PC-3 (cell line): ENCODE measurements at regions not wholly inside any gene's neighbourhood (a gene's known extent, or its start where the extent isn't known, plus 50 kb on each side); places are given as distances from the start of the nearest gene placed in this dataset.
"Not testable (repeated sequence)": the region's sequence is repeated elsewhere in the genome, so short reads cannot be mapped to it uniquely, and the experiment has no call there.

Experiments
- ATAC-seq: fragments of 200-7000 bp; cut with Tn5 transposase; 2 replicates; pipeline ENCODE4 v1.9.1; 2020; ENCODE audit warnings: mild to moderate bottlenecking, moderate library complexity
- BruUV-seq: library from RNA; stranded (reverse); fragments of 400-500 nt; replicated peaks from 2 replicates; lab custom pipeline; 2021; lab: Mats Ljungman, UMichigan
- CTCF ChIA-PET: fragments of 300-600 bp; sonication (Branson Sonifier 250); formaldehyde crosslinking; loops from one replicate; lab custom pipeline; 2022; ENCODE audit warnings: antibody characterized with exemption; lab: Charles Lee
- POLR2A ChIA-PET: fragments of 300-600 bp; sonication (Branson Sonifier 250); formaldehyde crosslinking; loops from one replicate; lab custom pipeline; 2022; ENCODE audit warnings: antibody characterized with exemption; ENCODE audit not compliant: unreplicated experiment; lab: Charles Lee
- DNase-seq: peaks from one replicate; pipeline ENCODE4 v3.0.0-alpha.2; 2015
- H2AFZ ChIP-seq: fragments of 300-600 bp; sonication (generic); 2 replicates; pipeline ENCODE4 v1.6.0; 2016; ENCODE audit warnings: antibody characterized with exemption, low read length
- H3F3A ChIP-seq: fragments of 300-600 bp; sonication (generic); one replicate; pipeline ENCODE4 v1.6.0; 2017; ENCODE audit warnings: antibody characterized with exemption, low read length, control low read depth, mild to moderate bottlenecking; ENCODE audit not compliant: unreplicated experiment
- H3K27ac ChIP-seq: fragments of 300-600 bp; sonication (generic); 2 replicates; pipeline ENCODE4 v1.5.1; 2016; ENCODE audit warnings: mild to moderate bottlenecking, low read length
- H3K27me3 ChIP-seq: fragments of 300-600 bp; sonication (generic); 2 replicates; pipeline ENCODE4 v1.6.1; 2016; ENCODE audit warnings: low read length, mixed read lengths
- H3K36me3 ChIP-seq: fragments of 300-600 bp; sonication (generic); 2 replicates; pipeline ENCODE4 v1.6.1; 2016; ENCODE audit warnings: low read depth, mixed run types, low read length, mixed read lengths
- H3K4me1 ChIP-seq: fragments of 300-600 bp; sonication (generic); 2 replicates; pipeline ENCODE4 v1.5.1; 2016; ENCODE audit warnings: low read length; ENCODE audit not compliant: insufficient read depth
- H3K4me2 ChIP-seq: fragments of 300-600 bp; sonication (generic); 2 replicates; pipeline ENCODE4 v1.6.0; 2016; ENCODE audit warnings: low read length
- H3K4me3 ChIP-seq: fragments of 300-600 bp; sonication (generic); 2 replicates; pipeline ENCODE4 v1.5.1; 2016; ENCODE audit warnings: mild to moderate bottlenecking, low read length, mixed read lengths
- H3K79me2 ChIP-seq: fragments of 300-600 bp; sonication (generic); 2 replicates; pipeline ENCODE4 v1.6.1; 2017; ENCODE audit warnings: low read length, mixed read lengths
- H3K9ac ChIP-seq: fragments of 300-600 bp; sonication (generic); 2 replicates; pipeline ENCODE4 v1.6.0; 2016; ENCODE audit warnings: mild to moderate bottlenecking, low read length
- H3K9me2 ChIP-seq: fragments of 300-600 bp; sonication (generic); replicated peaks from 2 replicates; pipeline ENCODE4 v1.6.1; 2016; ENCODE audit warnings: mixed run types, low read length, mixed read lengths
- H3K9me3 ChIP-seq: fragments of 300-600 bp; sonication (generic); 2 replicates; pipeline ENCODE4 v1.6.1; 2016; ENCODE audit warnings: low read length, mixed read lengths
- H4K20me1 ChIP-seq: fragments of 300-600 bp; sonication (generic); 2 replicates; pipeline ENCODE4 v1.6.1; 2016; ENCODE audit warnings: low read length, mixed read lengths
- EZH2 ChIP-seq: fragments of 300-600 bp; sonication (generic); IDR thresholded peaks from one replicate; pipeline ENCODE4 v1.6.1; 2017; ENCODE audit warnings: antibody characterized with exemption, mild to moderate bottlenecking, low read length; ENCODE audit not compliant: unreplicated experiment
- EZH2phosphoT487 ChIP-seq: fragments of 300-600 bp; sonication (generic); IDR thresholded peaks from 2 replicates; pipeline ENCODE4 v1.6.1; 2018; ENCODE audit warnings: mild to moderate bottlenecking, antibody characterized with exemption, low read length, borderline replicate concordance
- intact Hi-C: fragments of 100-400 bp; cut with micrococcal nuclease; formaldehyde crosslinking; loops from 2 replicates; pipeline ENCODE4 v1.9.0; 2023
- TF ChIP-seq, protein P1 (sequence below): fragments of 300-600 bp; sonication (generic); conservative IDR thresholded peaks from 2 replicates; pipeline ENCODE4 v1.5.1; 2017; ENCODE audit warnings: antibody characterized with exemption, low read depth, mild to moderate bottlenecking, low read length

DNA sequence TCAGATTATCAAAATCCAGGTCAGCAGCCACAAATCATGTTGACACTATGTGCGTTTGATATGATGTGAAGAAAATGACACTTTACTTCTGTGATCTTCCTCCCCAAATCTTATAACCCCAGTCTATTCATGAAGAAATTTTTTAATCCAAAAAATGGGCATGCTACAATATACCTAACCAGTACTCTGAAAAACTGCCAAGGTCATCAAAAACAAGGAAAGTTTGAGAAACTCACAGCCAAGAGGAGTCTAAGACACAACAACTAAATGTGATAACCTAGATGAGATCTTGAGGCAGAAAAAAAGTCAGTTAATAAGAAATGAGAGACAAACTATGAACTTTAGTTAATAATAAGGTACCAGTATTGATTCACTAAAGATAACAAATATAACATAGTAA lies 200.6 kb upstream of the IRAK1BP1 start:
- Histone ChIP-seq H3K4me3 (no peak overlapping the region), H3K79me2 (no peaks in the 10 kb centered on the region), H3K9me3 (no peaks in the 10 kb centered on the region), H3F3A (no peaks in the 10 kb centered on the region), H3K9me2 (no peaks in the 10 kb centered on the region), H2AFZ (no peak overlapping the region), H3K4me1 (no peaks in the 10 kb centered on the region), H3K36me3 (no peaks in the 10 kb centered on the region), H4K20me1 (no peaks in the 10 kb centered on the region), H3K27ac (no peak overlapping the region), H3K9ac (no peak overlapping the region), H3K4me2 (no peak overlapping the region), H3K27me3 (no peaks in the 10 kb centered on the region)
- ChIA-PET POLR2A (no interaction called here), CTCF (no interaction called here)
- BruUV-seq = no TSS peak
- TF ChIP-seq EZH2 = no peak
- TF ChIP-seq, protein P1, sequence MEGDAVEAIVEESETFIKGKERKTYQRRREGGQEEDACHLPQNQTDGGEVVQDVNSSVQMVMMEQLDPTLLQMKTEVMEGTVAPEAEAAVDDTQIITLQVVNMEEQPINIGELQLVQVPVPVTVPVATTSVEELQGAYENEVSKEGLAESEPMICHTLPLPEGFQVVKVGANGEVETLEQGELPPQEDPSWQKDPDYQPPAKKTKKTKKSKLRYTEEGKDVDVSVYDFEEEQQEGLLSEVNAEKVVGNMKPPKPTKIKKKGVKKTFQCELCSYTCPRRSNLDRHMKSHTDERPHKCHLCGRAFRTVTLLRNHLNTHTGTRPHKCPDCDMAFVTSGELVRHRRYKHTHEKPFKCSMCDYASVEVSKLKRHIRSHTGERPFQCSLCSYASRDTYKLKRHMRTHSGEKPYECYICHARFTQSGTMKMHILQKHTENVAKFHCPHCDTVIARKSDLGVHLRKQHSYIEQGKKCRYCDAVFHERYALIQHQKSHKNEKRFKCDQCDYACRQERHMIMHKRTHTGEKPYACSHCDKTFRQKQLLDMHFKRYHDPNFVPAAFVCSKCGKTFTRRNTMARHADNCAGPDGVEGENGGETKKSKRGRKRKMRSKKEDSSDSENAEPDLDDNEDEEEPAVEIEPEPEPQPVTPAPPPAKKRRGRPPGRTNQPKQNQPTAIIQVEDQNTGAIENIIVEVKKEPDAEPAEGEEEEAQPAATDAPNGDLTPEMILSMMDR = no peak
- TF ChIP-seq EZH2phosphoT487 = no peak
- intact Hi-C loops = no loop called here
- DNase-seq (no peak), ATAC-seq (no peak)

DNA sequence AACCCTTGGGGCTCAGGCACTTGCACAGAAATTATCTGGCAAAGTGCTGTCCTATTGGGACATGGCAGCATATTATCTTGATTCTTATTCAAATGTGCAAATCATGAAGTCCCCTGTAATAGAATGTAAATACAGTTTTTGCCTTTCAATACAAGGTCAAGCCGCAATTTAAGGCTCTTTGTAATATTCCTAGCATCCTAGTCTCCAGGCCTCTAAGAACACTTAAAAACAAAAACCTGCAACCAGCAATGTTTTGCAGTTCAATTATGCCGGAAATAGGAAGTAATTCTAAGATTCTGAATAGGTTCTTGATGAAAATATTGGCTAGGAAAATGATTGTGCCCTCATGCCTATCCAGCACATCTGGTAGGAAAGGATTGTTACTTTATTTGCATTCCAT lies 197.2 kb upstream of the IRAK1BP1 start:
- Histone ChIP-seq H3K79me2 (no peaks in the 10 kb centered on the region), H3K36me3 (no peaks in the 10 kb centered on the region), H3K27me3 (no peaks in the 10 kb centered on the region), H3F3A (no peaks in the 10 kb centered on the region), H3K4me2 (no peak overlapping the region), H2AFZ (no peak overlapping the region), H3K9me2 (no peaks in the 10 kb centered on the region), H3K27ac (no peak overlapping the region), H4K20me1 (no peaks in the 10 kb centered on the region), H3K4me3 (no peak overlapping the region), H3K4me1 (no peaks in the 10 kb centered on the region), H3K9me3 (no peaks in the 10 kb centered on the region), H3K9ac (no peak overlapping the region)
- ChIA-PET CTCF (no interaction called here), POLR2A (no interaction called here)
- DNase-seq (no peak), ATAC-seq (no peak)
- intact Hi-C loops = no loop called here
- no peak for TF ChIP-seq EZH2
- TF ChIP-seq, protein P1 = no peak
- TF ChIP-seq EZH2phosphoT487 = no peak
- no TSS peak for BruUV-seq

DNA sequence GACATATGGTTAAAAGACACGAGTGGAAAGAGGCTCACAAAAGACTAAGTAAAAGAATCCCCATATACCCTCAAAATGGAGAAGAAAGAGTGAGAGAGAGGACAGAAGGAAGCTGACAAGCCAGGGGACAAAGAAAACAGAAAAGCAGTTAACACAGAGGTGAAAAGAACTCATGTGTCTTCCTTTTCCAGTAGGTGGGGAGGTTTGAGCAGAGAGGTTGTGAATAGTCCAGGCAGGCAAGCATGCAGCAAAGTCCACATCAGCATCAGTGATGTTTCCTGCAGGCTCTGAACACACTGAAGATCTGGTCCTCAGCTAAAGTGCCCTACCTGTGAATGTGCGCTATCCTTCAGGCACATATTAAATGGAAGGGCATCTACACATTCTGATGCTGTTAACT lies 196.5 kb upstream of the IRAK1BP1 start:
- H3K9me3 ChIP-seq = no peaks in the 10 kb centered on the region
- CTCF ChIA-PET = no interaction called here
- intact Hi-C loops = no loop called here

DNA sequence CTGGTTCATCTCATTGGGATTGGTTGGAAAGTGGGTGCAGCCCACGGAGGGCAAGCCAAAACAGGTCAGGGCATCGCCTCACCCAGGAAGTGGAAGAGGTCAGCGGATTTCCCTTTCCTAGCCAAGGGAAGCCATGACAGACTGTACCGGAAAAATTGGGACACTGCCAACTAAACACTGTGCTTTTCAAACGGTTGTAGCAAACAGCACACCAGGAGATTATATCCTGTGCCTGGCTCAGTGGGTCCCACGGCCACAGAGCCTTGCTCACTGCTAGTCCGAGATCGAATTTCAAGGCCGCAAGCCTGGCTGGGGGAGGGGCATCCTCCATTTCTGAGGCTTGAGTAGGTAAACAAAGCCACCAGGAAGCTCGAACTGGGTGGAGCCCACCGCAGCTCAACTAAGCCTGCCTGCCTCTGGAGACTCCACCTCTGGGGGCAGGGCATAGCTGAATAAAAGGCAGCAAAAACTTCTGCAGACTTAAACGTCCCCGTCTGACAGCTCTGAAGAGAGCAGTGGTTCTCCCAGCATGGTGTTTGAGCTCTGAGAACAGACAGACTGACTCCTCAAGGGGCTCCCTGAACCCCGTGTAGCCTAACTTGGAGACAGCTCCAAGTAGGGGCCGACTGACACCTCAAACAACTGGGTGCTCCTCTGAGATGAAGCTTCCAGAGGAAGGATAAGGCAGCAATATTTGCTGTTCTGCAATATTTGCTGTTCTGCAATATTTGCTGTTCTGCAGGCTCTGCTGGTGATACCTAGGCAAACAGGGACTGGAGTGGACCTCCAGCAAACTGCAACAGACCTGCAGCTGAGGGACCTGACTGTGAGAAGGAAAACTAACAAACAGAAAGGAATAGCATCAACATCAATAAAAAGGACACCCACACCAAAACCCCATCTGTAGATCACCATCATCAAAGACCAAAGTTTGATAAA lies 191.0 kb upstream of the IRAK1BP1 start:
- H3K27me3 ChIP-seq, H3K9ac ChIP-seq, DNase-seq, H4K20me1 ChIP-seq, H2AFZ ChIP-seq, H3F3A ChIP-seq, H3K79me2 ChIP-seq, CTCF ChIA-PET, BruUV-seq, H3K4me1 ChIP-seq, ATAC-seq, H3K9me3 ChIP-seq, H3K4me3 ChIP-seq, H3K4me2 ChIP-seq, H3K27ac ChIP-seq, intact Hi-C loops, H3K9me2 ChIP-seq, H3K36me3 ChIP-seq, POLR2A ChIA-PET: not testable (repeated sequence)

More for the DNA sequence above, 196.5 kb upstream of the IRAK1BP1 start:
- H3K27me3 ChIP-seq = no peaks in the 10 kb centered on the region
- H3K36me3 ChIP-seq = no peaks in the 10 kb centered on the region
- ATAC-seq (no peak), DNase-seq (no peak)
- no peaks in the 10 kb centered on the region for H3F3A ChIP-seq
- no peaks in the 10 kb centered on the region for H3K9me2 ChIP-seq
- no peak overlapping the region for H3K4me3 ChIP-seq
- no peak for TF ChIP-seq EZH2
- TF ChIP-seq, protein P1 = no peak
- no peak for TF ChIP-seq EZH2phosphoT487
- no peaks in the 10 kb centered on the region for H3K79me2 ChIP-seq
- no peaks in the 10 kb centered on the region for H4K20me1 ChIP-seq
- H3K4me2 ChIP-seq = no peak overlapping the region
- POLR2A ChIA-PET = no interaction called here
- no TSS peak for BruUV-seq
- no peak overlapping the region for H3K9ac ChIP-seq
- H2AFZ ChIP-seq = no peak overlapping the region
- H3K27ac ChIP-seq = no peak overlapping the region
- H3K4me1 ChIP-seq = no peaks in the 10 kb centered on the region
